ENCODE measurements at regions not wholly inside any gene's neighbourhood (a gene's known extent, or its start where the extent isn't known, plus 50 kb on each side); places are given as distances from the start of the nearest gene placed in this dataset.
"Not testable (repeated sequence)": the region's sequence is repeated elsewhere in the genome, so short reads cannot be mapped to it uniquely, and the experiment has no call there.

GRCh38 chr3:144477593-144477992 lies 506.0 kb downstream of the DIPK2A start:
- no peak for FAIRE-seq

- no peak for FAIRE-seq
Measured at GRCh38 chr3:144480416-144480919, 508.8 kb downstream of the DIPK2A start.

- FAIRE-seq = no peak
Measured at GRCh38 chr3:144482876-144483275, 511.3 kb downstream of the DIPK2A start.

GRCh38 chr3:144487011-144487410 lies 515.4 kb downstream of the DIPK2A start:
- FAIRE-seq = no peak

GRCh38 chr3:144488927-144489326 lies 517.3 kb downstream of the DIPK2A start:
- FAIRE-seq = no peak

GRCh38 chr3:144491333-144491732 lies 519.7 kb downstream of the DIPK2A start:
- FAIRE-seq = no peak

- not testable (repeated sequence) for FAIRE-seq
Measured at GRCh38 chr3:144494651-144495050, 523.0 kb downstream of the DIPK2A start.

GRCh38 chr3:144496141-144496835 lies 524.7 kb downstream of the DIPK2A start:
- no peak for FAIRE-seq

GRCh38 chr3:144497452-144497851 lies 525.8 kb downstream of the DIPK2A start:
- no peak for FAIRE-seq

GRCh38 chr3:144499001-144499930 lies 527.6 kb downstream of the DIPK2A start:
- no peak for FAIRE-seq

- FAIRE-seq = no peak
Measured at GRCh38 chr3:144501467-144501866, 529.8 kb downstream of the DIPK2A start.

GRCh38 chr3:144502402-144502801 lies 530.8 kb downstream of the DIPK2A start:
- no peak for FAIRE-seq

GRCh38 chr3:144506375-144506774 lies 534.8 kb downstream of the DIPK2A start:
- not testable (repeated sequence) for FAIRE-seq

GRCh38 chr3:144511346-144511745 lies 539.7 kb downstream of the DIPK2A start:
- FAIRE-seq = no peak

- no peak for FAIRE-seq
Measured at GRCh38 chr3:144516026-144516425, 544.4 kb downstream of the DIPK2A start.

- FAIRE-seq = no peak
Measured at GRCh38 chr3:144516589-144516988, 545.0 kb downstream of the DIPK2A start.

GRCh38 chr3:144521131-144521530 lies 549.5 kb downstream of the DIPK2A start:
- FAIRE-seq = no peak

- FAIRE-seq = no peak
Measured at GRCh38 chr3:144522456-144522855, 550.8 kb downstream of the DIPK2A start.

- no peak for FAIRE-seq
Measured at GRCh38 chr3:144523396-144523795, 551.8 kb downstream of the DIPK2A start.

GRCh38 chr3:144524531-144524930 lies 552.9 kb downstream of the DIPK2A start:
- FAIRE-seq = no peak

- no peak for FAIRE-seq
Measured at GRCh38 chr3:144529566-144529965, 557.9 kb downstream of the DIPK2A start.

GRCh38 chr3:144544871-144545270 lies 573.2 kb downstream of the DIPK2A start:
- no peak for FAIRE-seq

GRCh38 chr3:144546539-144546938 lies 574.9 kb downstream of the DIPK2A start:
- FAIRE-seq = no peak

GRCh38 chr3:144548346-144548745 lies 576.7 kb downstream of the DIPK2A start:
- no peak for FAIRE-seq
